CD14-positive monocyte (primary cell): ENCODE measurements at regions not wholly inside any gene's neighbourhood (a gene's known extent, or its start where the extent isn't known, plus 50 kb on each side); places are given as distances from the start of the nearest gene placed in this dataset.

Experiments
- DNase-seq, 3 donors: peaks; one replicate each; pipeline ENCODE4 v3.0.0-alpha.2; 2011 to 2022
- H2AFZ ChIP-seq: 2 replicates; pipeline ENCODE4 v1.6.0; 2012; ENCODE audit warnings: mild to moderate bottlenecking, low read depth, low read length, inconsistent platforms; ENCODE audit not compliant: insufficient read depth, poor library complexity, severe bottlenecking
- H3K27ac ChIP-seq, 2 donors: 1 replicate in 1 of 2; 2 replicates in 1 of 2; pipeline ENCODE4 v1.5.1; 2012 to 2013; ENCODE audit warnings: low read length in 2 of 2, control low read depth in 1 of 2, inconsistent platforms in 1 of 2, low read depth in 1 of 2, mild to moderate bottlenecking in 1 of 2
- H3K27me3 ChIP-seq, 2 donors: one replicate each; pipeline versions ENCODE4 v1.6.0 to v1.6.1; 2011 to 2013; ENCODE audit warnings: low read length in 2 of 2; ENCODE audit not compliant: control insufficient read depth in 2 of 2, insufficient read depth in 2 of 2
- H3K36me3 ChIP-seq, 2 donors: replicated peaks in 1 of 2; 1 replicate in 1 of 2; 2 replicates in 1 of 2; pipeline versions ENCODE4 v1.5.1 to v1.6.1; 2012 to 2013; ENCODE audit warnings: low read length in 2 of 2, control low read depth in 1 of 2, inconsistent platforms in 1 of 2, mild to moderate bottlenecking in 1 of 2; ENCODE audit not compliant: insufficient read depth in 2 of 2, control insufficient read depth in 1 of 2
- H3K4me1 ChIP-seq, 2 donors: 1 replicate in 1 of 2; 2 replicates in 1 of 2; pipeline versions ENCODE4 v1.5.1 to v1.6.1; 2012 to 2013; ENCODE audit warnings: low read length in 2 of 2, control low read depth in 1 of 2, inconsistent platforms in 1 of 2, mild to moderate bottlenecking in 1 of 2, moderate library complexity in 1 of 2; ENCODE audit not compliant: insufficient read depth in 2 of 2, control insufficient read depth in 1 of 2
- H3K4me2 ChIP-seq: replicated peaks from 2 replicates; pipeline ENCODE3; 2012; ENCODE audit warnings: low read length, moderate library complexity, mild to moderate bottlenecking; ENCODE audit not compliant: poor library complexity, severe bottlenecking; ENCODE audit errors: extremely low read depth
- H3K4me3 ChIP-seq, 3 experiments: fragments of 200-600 bp in 1 of 3; sonication (generic) in 1 of 3; replicated peaks in 1 of 3; 1 replicate in 2 of 3; 2 replicates in 1 of 3; pipeline ENCODE4 v1.5.1; 2011 to 2013; ENCODE audit warnings: low read length in 3 of 3, mild to moderate bottlenecking in 3 of 3, control low read depth in 2 of 3, low read depth in 2 of 3, inconsistent platforms in 1 of 3, moderate library complexity in 1 of 3
- H3K79me2 ChIP-seq: 2 replicates; pipeline ENCODE4 v1.6.0; 2012; ENCODE audit warnings: mild to moderate bottlenecking, control low read depth, inconsistent platforms, low read length, moderate library complexity; ENCODE audit not compliant: insufficient read depth
- H3K9ac ChIP-seq: 2 replicates; pipeline ENCODE4 v1.6.0; 2017; ENCODE audit warnings: low read length, mild to moderate bottlenecking; ENCODE audit not compliant: insufficient read depth, poor library complexity, severe bottlenecking
- H3K9me3 ChIP-seq, 2 donors: replicated peaks in 1 of 2; 1 replicate in 1 of 2; 2 replicates in 1 of 2; pipeline versions ENCODE4 v1.5.1 to v1.6.1; 2012 to 2013; ENCODE audit warnings: low read length in 2 of 2, control low read depth in 1 of 2; ENCODE audit not compliant: control insufficient read depth in 1 of 2, insufficient read depth in 1 of 2
- H4K20me1 ChIP-seq: 2 replicates; pipeline ENCODE4 v1.6.0; 2012; ENCODE audit warnings: mild to moderate bottlenecking, low read length, control low read depth, moderate library complexity; ENCODE audit not compliant: insufficient read depth
- H3K27ac Mint-ChIP-seq, 7 donors: one replicate each; pipeline ENCODE4 v1.8.0; 2020; ENCODE audit warnings: mild to moderate bottlenecking in 7 of 7, mixed read lengths in 7 of 7, moderate library complexity in 6 of 7, inconsistent platforms in 2 of 7
- H3K27me3 Mint-ChIP-seq, 3 donors: one replicate each; pipeline ENCODE4 v1.8.0; 2021 to 2022; ENCODE audit warnings: low read depth in 3 of 3, mild to moderate bottlenecking in 3 of 3, mixed read lengths in 3 of 3, moderate library complexity in 3 of 3, inconsistent platforms in 1 of 3
- H3K36me3 Mint-ChIP-seq, 2 donors: one replicate each; pipeline ENCODE4 v1.8.0; 2020; ENCODE audit warnings: mixed read lengths in 2 of 2, inconsistent platforms in 1 of 2, mild to moderate bottlenecking in 1 of 2
- H3K4me1 Mint-ChIP-seq: one replicate; pipeline ENCODE4 v1.8.0; 2020; ENCODE audit warnings: mild to moderate bottlenecking, mixed read lengths
- H3K4me3 Mint-ChIP-seq, 2 donors: one replicate each; pipeline ENCODE4 v1.8.0; 2020; ENCODE audit warnings: mild to moderate bottlenecking in 2 of 2, mixed read lengths in 2 of 2, moderate library complexity in 1 of 2
- H3K9me3 Mint-ChIP-seq, 7 donors: one replicate each; pipeline ENCODE4 v1.8.0; 2020 to 2022; ENCODE audit warnings: mixed read lengths in 7 of 7, mild to moderate bottlenecking in 6 of 7, moderate library complexity in 6 of 7, inconsistent platforms in 2 of 7
- WGBS: methylation state at CpG from one replicate; pipeline ENCODE4 v1.1.5; 2013; ENCODE audit warnings: missing lambda C conversion rate; ENCODE audit not compliant: insufficient coverage; 5-methylcytosine and 5-hydroxymethylcytosine counted together
- intact Hi-C, 2 donors: fragments of 100-400 bp; cut with micrococcal nuclease; formaldehyde crosslinking; loops; one replicate each; pipeline versions ENCODE4 v1.15.0 to v1.15.1; 2023
- TF ChIP-seq, protein P1 (sequence below): fragments of 200-600 bp; IDR thresholded peaks from one replicate; pipeline ENCODE4 v1.8.0; 2022; ENCODE audit warnings: antibody characterized with exemption, mild to moderate bottlenecking

DNA sequence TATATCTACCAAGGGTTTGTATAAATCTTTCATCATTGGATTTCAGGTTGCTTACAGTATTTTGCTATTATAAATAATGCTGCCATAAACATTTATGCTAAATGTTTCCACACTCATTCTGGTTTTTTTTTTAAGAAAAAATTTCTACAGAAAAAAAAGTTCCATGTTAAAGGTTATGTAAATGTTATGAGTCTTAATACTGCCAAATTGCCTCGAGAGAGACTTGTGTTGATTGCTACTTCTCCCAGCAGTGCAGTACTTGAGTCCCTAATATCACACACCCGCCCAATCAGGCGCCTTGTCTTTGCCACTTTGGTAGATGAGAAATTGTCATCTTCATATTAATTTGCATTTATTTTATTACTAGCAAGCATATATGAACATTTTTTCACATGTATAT is 96.7 kb upstream of the TMEM26 start:
- H3K4me3 Mint-ChIP-seq, result no peak overlapping the region
- peaks cover 0 to 10% (median 6%) of the 10 kb centered on the region in 7 donors for H3K9me3 Mint-ChIP-seq
- H4K20me1 ChIP-seq, result no peaks in the 10 kb centered on the region
- TF ChIP-seq, protein P1, sequence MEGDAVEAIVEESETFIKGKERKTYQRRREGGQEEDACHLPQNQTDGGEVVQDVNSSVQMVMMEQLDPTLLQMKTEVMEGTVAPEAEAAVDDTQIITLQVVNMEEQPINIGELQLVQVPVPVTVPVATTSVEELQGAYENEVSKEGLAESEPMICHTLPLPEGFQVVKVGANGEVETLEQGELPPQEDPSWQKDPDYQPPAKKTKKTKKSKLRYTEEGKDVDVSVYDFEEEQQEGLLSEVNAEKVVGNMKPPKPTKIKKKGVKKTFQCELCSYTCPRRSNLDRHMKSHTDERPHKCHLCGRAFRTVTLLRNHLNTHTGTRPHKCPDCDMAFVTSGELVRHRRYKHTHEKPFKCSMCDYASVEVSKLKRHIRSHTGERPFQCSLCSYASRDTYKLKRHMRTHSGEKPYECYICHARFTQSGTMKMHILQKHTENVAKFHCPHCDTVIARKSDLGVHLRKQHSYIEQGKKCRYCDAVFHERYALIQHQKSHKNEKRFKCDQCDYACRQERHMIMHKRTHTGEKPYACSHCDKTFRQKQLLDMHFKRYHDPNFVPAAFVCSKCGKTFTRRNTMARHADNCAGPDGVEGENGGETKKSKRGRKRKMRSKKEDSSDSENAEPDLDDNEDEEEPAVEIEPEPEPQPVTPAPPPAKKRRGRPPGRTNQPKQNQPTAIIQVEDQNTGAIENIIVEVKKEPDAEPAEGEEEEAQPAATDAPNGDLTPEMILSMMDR, result no peak
- peaks cover 0 to 4% (median 0%) of the 10 kb centered on the region in 3 donors for H3K27me3 Mint-ChIP-seq
- no peaks in the 10 kb centered on the region for H3K9me3 ChIP-seq
- intact Hi-C loops, result no loop called here
- no peak overlapping the region for H3K4me3 ChIP-seq
- no peak overlapping the region for H3K27ac ChIP-seq
- no CpG with 5 or more reads among the region's 3 CpGs for WGBS
- H3K4me1 ChIP-seq, result no peaks in the 10 kb centered on the region
- H3K36me3 ChIP-seq, result no peaks in the 10 kb centered on the region
- H3K27ac Mint-ChIP-seq, result no peak overlapping the region
- no peaks in the 10 kb centered on the region for H3K4me1 Mint-ChIP-seq
- H3K4me2 ChIP-seq, result no peak overlapping the region
- H3K79me2 ChIP-seq, result no peaks in the 10 kb centered on the region
- no peak overlapping the region for H2AFZ ChIP-seq
- H3K9ac ChIP-seq, result no peak overlapping the region
- no peaks in the 10 kb centered on the region for H3K27me3 ChIP-seq
- DNase-seq, result no peak
- no peaks in the 10 kb centered on the region for H3K36me3 Mint-ChIP-seq

DNA sequence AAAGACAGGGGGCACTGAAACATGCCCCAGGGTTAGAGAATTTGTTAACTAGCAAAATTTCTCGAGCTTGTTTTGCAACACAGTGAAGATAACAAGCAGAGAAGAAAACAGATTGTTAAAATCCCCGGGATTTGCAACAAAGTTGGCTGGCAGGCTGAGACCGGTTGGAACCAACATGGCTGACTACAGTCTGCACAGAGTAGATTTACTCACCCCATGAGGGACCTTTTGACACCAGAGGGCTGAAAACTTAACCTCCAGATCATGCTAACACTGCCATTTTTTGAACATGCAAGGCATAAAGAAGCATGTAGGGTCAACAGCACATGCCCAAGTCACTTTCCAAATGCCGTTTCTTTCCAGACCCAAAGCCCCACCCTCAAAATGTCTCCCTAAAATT is 95.2 kb upstream of the TMEM26 start:
- Histone ChIP-seq H3K79me2 (no peaks in the 10 kb centered on the region), H3K27me3 (no peaks in the 10 kb centered on the region), H3K9ac (no peak overlapping the region), H2AFZ (no peak overlapping the region), H3K4me1 (no peaks in the 10 kb centered on the region), H3K36me3 (no peaks in the 10 kb centered on the region), H3K4me3 (no peak overlapping the region), H3K4me2 (no peak overlapping the region), H4K20me1 (no peaks in the 10 kb centered on the region), H3K9me3 (no peaks in the 10 kb centered on the region), H3K27ac (no peak overlapping the region)
- H3K4me3 Mint-ChIP-seq, result no peak overlapping the region
- no peaks in the 10 kb centered on the region for H3K4me1 Mint-ChIP-seq
- H3K27ac Mint-ChIP-seq, result no peak overlapping the region
- no peak for DNase-seq
- H3K36me3 Mint-ChIP-seq, result no peaks in the 10 kb centered on the region
- peaks cover 0 to 13% (median 8%) of the 10 kb centered on the region in 7 donors for H3K9me3 Mint-ChIP-seq
- intact Hi-C loops, result no loop called here
- TF ChIP-seq, protein P1, result no peak
- H3K27me3 Mint-ChIP-seq, result peaks cover 0 to 4% (median 2%) of the 10 kb centered on the region in 3 donors
- 95% methylated on average over 3 of the region's 4 CpGs for WGBS
